Muscle of leg (tissue), 3 donors: ENCODE measurements at regions not wholly inside any gene's neighbourhood (a gene's known extent, or its start where the extent isn't known, plus 50 kb on each side); places are given as distances from the start of the nearest gene placed in this dataset.

Experiments
- DNase-seq: peaks from one replicate; pipeline ENCODE4 v3.0.0; 2013
- H3K27ac ChIP-seq: one replicate; pipeline ENCODE4 v1.5.1; 2013; ENCODE audit warnings: mild to moderate bottlenecking, low read length, control low read depth
- H3K27me3 ChIP-seq: one replicate; pipeline ENCODE4 v1.6.1; 2013; ENCODE audit warnings: low read length; ENCODE audit not compliant: control insufficient read depth, insufficient read depth
- H3K36me3 ChIP-seq: one replicate; pipeline ENCODE4 v1.6.1; 2013; ENCODE audit warnings: low read length; ENCODE audit not compliant: control insufficient read depth, insufficient read depth
- H3K4me1 ChIP-seq: one replicate; pipeline ENCODE4 v1.6.1; 2013; ENCODE audit warnings: low read length; ENCODE audit not compliant: control insufficient read depth, insufficient read depth
- H3K4me3 ChIP-seq: one replicate; pipeline ENCODE4 v1.5.1; 2013; ENCODE audit warnings: low read length, control low read depth
- H3K9me3 ChIP-seq: replicated peaks from 2 replicates; pipeline ENCODE4 v1.6.1; 2013; ENCODE audit warnings: low read depth, low read length; ENCODE audit not compliant: control insufficient read depth
- WGBS: methylation state at CpG from one replicate; pipeline ENCODE4 v1.1.5; 2013; ENCODE audit warnings: missing lambda C conversion rate; ENCODE audit not compliant: insufficient coverage; 5-methylcytosine and 5-hydroxymethylcytosine counted together

DNA sequence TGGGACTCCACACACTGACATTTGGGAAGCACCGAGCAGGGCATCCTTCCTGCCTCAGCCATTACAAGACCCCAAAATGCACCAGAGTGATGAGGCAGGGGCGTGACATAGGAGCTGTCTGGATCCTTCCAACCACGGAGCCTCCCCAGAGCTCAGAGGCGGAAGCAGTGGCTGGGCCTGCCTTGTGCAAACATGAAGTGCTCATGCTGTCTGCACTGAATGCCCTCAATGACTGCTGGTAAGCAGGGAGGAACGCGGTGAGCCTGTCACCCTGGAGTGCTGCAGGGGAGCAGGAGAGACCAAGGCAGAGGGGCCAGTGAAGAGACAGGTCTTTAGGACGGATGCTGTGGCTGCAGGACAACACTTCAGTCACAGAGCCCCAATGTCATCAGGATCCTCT, 60.2 kb upstream of the HRH2 start:
- Histone ChIP-seq H3K36me3 (no peaks in the 10 kb centered on the region), H3K9me3 (no peaks in the 10 kb centered on the region), H3K27ac (no peak overlapping the region), H3K27me3 (peaks cover 3% of the 10 kb centered on the region), H3K4me3 (no peak overlapping the region), H3K4me1 (no peaks in the 10 kb centered on the region)
- no peak for DNase-seq
- 72% methylated on average over 6 of the region's 7 CpGs for WGBS

DNA sequence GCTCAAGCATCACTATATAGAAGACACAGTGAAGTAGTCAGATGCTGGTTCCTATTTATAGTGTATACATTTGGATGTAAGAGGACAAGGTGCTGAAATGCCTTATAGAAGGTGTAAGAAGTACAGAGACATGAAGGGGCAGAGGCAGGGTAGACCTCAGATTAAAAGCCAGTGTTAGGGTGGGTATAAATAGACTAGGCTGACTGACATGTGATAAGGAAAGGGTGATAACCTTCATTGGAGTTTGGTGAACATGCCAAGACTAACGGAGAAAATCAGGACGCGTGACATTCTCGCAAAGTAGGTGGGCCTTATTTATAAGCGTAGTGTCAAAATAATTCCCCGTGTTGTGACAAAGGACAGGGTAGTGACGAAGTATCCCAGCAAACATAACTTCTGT, 59.1 kb upstream of the HRH2 start:
- no peak overlapping the region for H3K4me3 ChIP-seq
- H3K4me1 ChIP-seq, result no peaks in the 10 kb centered on the region
- no peak for DNase-seq
- no peaks in the 10 kb centered on the region for H3K9me3 ChIP-seq
- no peaks in the 10 kb centered on the region for H3K36me3 ChIP-seq
- peaks cover 3% of the 10 kb centered on the region for H3K27me3 ChIP-seq
- no peak overlapping the region for H3K27ac ChIP-seq
- WGBS, result 88% methylated on average over 4 of the region's 7 CpGs

DNA sequence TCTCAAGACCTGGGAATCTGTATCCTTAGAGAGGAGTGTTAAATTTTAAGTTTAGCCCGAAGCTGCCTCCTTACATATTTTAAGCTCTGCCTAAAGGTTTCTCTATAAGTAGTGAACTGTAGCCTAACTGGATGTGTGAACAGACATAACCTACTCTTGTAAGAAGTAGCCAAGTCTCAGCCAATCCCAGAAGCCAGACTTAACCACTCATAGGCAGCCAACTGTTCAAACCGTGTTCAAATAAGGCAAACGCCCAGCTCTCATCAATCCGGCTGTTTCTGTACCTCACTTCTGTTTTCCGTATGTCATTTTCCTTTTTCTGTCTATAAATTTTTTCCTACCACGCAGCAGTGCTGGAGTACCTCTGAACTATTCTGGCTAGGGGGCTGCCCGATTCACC, 58.7 kb upstream of the HRH2 start:
- no peak for DNase-seq
- H3K4me3 ChIP-seq, result no peak overlapping the region
- no peak overlapping the region for H3K27ac ChIP-seq
- H3K36me3 ChIP-seq, result no peaks in the 10 kb centered on the region
- WGBS, result 50% methylated on average over 4 of the region's 7 CpGs
- no peaks in the 10 kb centered on the region for H3K4me1 ChIP-seq
- H3K27me3 ChIP-seq, result peaks cover 3% of the 10 kb centered on the region
- no peaks in the 10 kb centered on the region for H3K9me3 ChIP-seq

DNA sequence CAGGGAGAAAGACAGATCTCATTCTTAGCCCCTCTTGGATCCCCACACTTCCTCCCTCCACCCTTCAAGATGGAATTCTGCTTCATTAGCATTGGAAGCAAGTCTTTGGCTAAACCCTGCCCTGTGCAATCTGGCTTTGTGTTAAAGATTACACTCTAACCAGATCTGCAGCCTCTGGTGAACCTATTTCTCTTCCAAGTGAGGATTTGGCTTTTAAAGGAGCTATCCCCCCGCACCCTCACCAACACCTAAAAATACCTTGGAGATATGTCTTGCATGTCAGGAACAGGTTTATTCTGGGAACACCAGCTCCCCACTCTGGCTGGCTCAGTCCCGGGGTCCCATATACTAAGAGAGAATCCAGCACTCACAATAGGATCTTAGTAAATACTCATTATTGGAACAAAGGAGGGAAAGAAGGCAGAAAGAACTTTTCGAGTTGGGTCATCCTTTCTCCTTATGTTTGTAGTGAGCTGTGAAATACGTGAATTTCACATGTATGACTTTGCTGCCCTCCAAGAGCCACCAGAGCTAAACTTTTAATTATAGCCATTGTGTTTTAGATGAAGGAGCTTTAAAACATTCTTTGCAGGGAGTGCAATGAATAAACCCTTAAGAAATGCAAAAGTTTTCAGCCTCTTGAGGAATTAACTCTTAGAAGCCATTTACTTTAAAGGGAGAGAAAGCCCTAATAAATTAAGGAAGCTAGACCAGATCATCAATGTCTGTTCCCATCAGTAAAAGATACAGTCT, 53.7 kb upstream of the HRH2 start:
- H3K9me3 ChIP-seq, result no peaks in the 10 kb centered on the region
- WGBS, result no CpG with 5 or more reads among the region's 4 CpGs
- H3K27me3 ChIP-seq, result no peaks in the 10 kb centered on the region
- no peak for DNase-seq
- no peaks in the 10 kb centered on the region for H3K36me3 ChIP-seq
- no peaks in the 10 kb centered on the region for H3K4me1 ChIP-seq
- no peak overlapping the region for H3K4me3 ChIP-seq
- H3K27ac ChIP-seq, result no peak overlapping the region

DNA sequence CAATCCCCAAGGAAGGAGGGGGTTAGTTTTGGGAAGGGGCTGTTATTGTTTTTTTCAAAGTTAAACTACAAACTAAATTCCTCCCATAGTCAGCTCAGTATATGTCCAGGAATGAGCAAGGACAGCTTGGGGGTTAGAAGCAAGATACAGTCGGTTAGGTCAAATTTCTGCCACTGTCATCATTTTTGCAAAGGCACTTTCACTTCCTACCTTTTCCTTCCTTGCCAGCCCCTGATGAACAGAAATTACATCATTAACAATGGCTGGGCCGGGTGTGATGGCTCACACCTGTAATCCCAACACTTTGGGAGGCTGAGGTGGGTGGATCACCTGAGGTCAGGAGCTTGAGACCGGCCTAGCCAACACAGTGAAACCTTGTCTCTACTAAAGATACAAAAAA, 51.5 kb upstream of the HRH2 start:
- no peaks in the 10 kb centered on the region for H3K4me1 ChIP-seq
- H3K36me3 ChIP-seq, result no peaks in the 10 kb centered on the region
- WGBS, result no CpG with 5 or more reads among the region's 3 CpGs
- no peaks in the 10 kb centered on the region for H3K27me3 ChIP-seq
- DNase-seq, result no peak
- H3K4me3 ChIP-seq, result no peak overlapping the region
- no peak overlapping the region for H3K27ac ChIP-seq
- H3K9me3 ChIP-seq, result no peaks in the 10 kb centered on the region
